ENCODE measurements at regions not wholly inside any gene's neighbourhood (a gene's known extent, or its start where the extent isn't known, plus 50 kb on each side); places are given as distances from the start of the nearest gene placed in this dataset.
A peak's percentile ranks its signal among the peaks of the same experiment; 100 is the strongest.

DNA sequence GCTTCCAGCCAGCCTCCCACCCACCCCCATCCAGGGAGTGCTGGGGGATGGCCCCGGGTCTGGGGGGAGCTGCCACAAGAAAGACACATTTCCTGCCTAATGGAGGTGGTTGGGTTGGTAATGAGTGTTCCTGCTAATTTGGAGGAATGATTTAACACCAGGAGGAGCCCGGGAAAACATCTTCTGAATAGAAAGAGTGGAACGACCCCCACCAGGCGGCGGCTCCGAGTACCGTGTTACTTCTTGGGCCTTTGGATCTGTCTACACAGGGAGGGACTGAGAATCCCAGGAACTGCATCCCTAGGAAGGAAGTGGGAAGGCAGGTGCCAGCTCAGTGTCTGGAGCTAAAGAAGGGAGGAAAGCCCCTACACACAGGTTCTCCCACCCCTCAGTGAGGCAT is 64.6 kb downstream of the TSPAN17 start:
- BruUV-seq (replicated peaks): no TSS peak
- CTCF ChIA-PET: interaction anchor here (1.4 kb wide), 1 partner anchor 18 kb away, joined by 4 read pairs; no protein-coding TSS in a partner anchor
- no peak overlapping the region for H3K27ac Mint-ChIP-seq (ENCODE audit: low read depth, unreplicated experiment)

DNA sequence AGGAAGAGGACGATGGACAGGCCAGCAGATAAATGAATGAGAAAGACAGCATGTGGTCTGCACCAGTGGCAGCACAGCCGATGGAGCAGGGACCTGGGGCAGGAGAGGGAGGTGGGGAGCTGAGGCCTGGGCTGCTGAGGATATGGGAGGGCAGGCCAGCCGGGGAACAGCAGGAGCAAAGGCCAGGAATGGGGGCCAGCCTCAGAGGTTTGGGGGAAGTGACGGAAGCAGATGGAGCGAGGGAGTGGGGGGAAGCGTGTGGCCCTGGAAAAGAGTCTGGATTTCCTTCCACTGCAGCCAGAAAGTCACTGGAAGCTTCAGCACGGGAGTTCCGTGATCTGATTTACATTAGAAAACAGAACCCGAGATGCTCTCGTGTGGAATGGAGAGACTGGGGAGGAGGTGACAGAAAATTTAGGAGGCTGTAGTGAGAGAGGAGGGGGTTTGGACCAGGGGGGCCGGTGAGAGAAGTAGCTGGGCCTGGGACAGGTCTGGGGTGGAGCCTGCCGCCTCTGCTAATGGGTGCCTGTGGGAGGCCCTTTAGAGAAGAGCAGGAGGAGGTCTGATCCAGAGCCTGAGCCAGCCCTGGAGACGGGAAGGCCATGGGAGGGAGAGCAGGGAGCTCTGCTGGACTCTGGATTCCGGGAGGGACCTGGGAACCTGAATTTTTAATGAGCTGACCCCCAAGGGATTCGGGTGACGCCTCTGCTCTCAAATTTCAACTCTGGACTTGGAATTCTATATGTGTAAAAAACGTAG is 65.4 kb downstream of the TSPAN17 start:
- intact Hi-C loops (cut with micrococcal nuclease): no loop called here
- H3K9me3 Mint-ChIP-seq (ENCODE audit: unreplicated experiment): no peaks in the 10 kb centered on the region
- no peak for TF ChIP-seq CTCF (IDR thresholded peaks at IDR 0.05; ENCODE audit: unreplicated experiment)
- no peak overlapping the region for H3K27ac Mint-ChIP-seq (ENCODE audit: low read depth, unreplicated experiment)
- CTCF ChIA-PET: interaction anchor here (0.6 to 1.4 kb wide), 3 partner anchors 19 to 359 kb away, joined by 3 to 4 read pairs (median 3); no protein-coding TSS in a partner anchor
- no peak overlapping the region for H3K4me3 Mint-ChIP-seq (ENCODE audit: unreplicated experiment)
- no peak for DNase-seq (ENCODE audit: unreplicated experiment)
- H3K27me3 Mint-ChIP-seq (ENCODE audit: insufficient read depth, unreplicated experiment): peaks cover 53% of the 10 kb centered on the region
- no TSS peak for BruUV-seq (replicated peaks)
- H3K36me3 Mint-ChIP-seq (ENCODE audit: insufficient read depth, unreplicated experiment): no peaks in the 10 kb centered on the region
- H3K4me1 Mint-ChIP-seq (ENCODE audit: insufficient read depth, unreplicated experiment): peaks cover 5% of the 10 kb centered on the region
- POLR2A ChIA-PET: interaction anchor here (0.7 kb wide), 1 partner anchor 1286 kb away, joined by 3 read pairs; no protein-coding TSS in a partner anchor

More for the DNA sequence above, 64.6 kb downstream of the TSPAN17 start:
- peaks cover 61% of the 10 kb centered on the region for H3K27me3 Mint-ChIP-seq (ENCODE audit: insufficient read depth, unreplicated experiment)
- no peaks in the 10 kb centered on the region for H3K9me3 Mint-ChIP-seq (ENCODE audit: unreplicated experiment)
- no peak for TF ChIP-seq CTCF (IDR thresholded peaks at IDR 0.05; ENCODE audit: unreplicated experiment)
- POLR2A ChIA-PET: interaction anchor here (0.7 kb wide), 1 partner anchor 1285 kb away, joined by 3 read pairs; no protein-coding TSS in a partner anchor
- intact Hi-C loops (cut with micrococcal nuclease): no loop called here
- H3K4me1 Mint-ChIP-seq (ENCODE audit: insufficient read depth, unreplicated experiment): peaks cover 5% of the 10 kb centered on the region
- H3K36me3 Mint-ChIP-seq (ENCODE audit: insufficient read depth, unreplicated experiment): no peaks in the 10 kb centered on the region
- H3K4me3 Mint-ChIP-seq (ENCODE audit: unreplicated experiment): no peak overlapping the region
- DNase-seq (ENCODE audit: unreplicated experiment): no peak

DNA sequence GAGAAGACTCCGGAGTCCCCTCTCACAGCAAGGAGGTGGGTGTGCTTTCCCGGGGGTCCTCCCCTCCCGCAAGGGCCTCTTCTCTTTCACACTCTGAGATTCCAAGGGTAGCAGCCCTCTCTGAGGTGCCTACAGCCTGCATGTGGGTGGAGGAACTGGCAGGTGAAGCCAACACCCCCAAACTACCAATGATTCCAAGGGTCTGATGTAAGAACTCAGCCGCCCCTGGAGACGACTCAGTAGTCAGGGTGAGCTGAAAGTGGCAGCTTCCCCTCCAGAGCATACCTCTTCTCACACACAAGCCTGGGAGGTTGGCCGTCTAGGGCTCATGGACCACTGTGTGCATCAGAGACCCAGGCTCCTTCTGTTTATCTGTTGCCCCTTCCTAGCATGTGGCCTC is 66.1 kb downstream of the TSPAN17 start:
- DNase-seq (ENCODE audit: unreplicated experiment): no peak
- Mint-ChIP-seq H3K27ac (ENCODE audit: low read depth, unreplicated experiment) (no peak overlapping the region), H3K4me3 (ENCODE audit: unreplicated experiment) (no peak overlapping the region), H3K36me3 (ENCODE audit: insufficient read depth, unreplicated experiment) (no peaks in the 10 kb centered on the region), H3K4me1 (ENCODE audit: insufficient read depth, unreplicated experiment) (peaks cover 5% of the 10 kb centered on the region), H3K9me3 (ENCODE audit: unreplicated experiment) (no peaks in the 10 kb centered on the region), H3K27me3 (ENCODE audit: insufficient read depth, unreplicated experiment) (peaks cover 52% of the 10 kb centered on the region)
- CTCF ChIA-PET: interaction anchor here (1.2 to 1.4 kb wide), 2 partner anchors 20 to 53 kb away, joined by 3 to 4 read pairs; no protein-coding TSS in a partner anchor
- POLR2A ChIA-PET: no interaction called here
- no TSS peak for BruUV-seq (replicated peaks)
- intact Hi-C loops (cut with micrococcal nuclease): no loop called here
- no peak for TF ChIP-seq CTCF (IDR thresholded peaks at IDR 0.05; ENCODE audit: unreplicated experiment)

GRCh38 chr5:176714067-176714466 is 66.8 kb downstream of the TSPAN17 start:
- no peaks in the 10 kb centered on the region for H3K36me3 Mint-ChIP-seq (ENCODE audit: insufficient read depth, unreplicated experiment)
- no peak overlapping the region for H3K4me3 Mint-ChIP-seq (ENCODE audit: unreplicated experiment)
- peaks cover 5% of the 10 kb centered on the region for H3K4me1 Mint-ChIP-seq (ENCODE audit: insufficient read depth, unreplicated experiment)
- TF ChIP-seq CTCF (IDR thresholded peaks at IDR 0.05; ENCODE audit: unreplicated experiment): no peak
- DNase-seq (ENCODE audit: unreplicated experiment): peak; percentile 47
- BruUV-seq (replicated peaks): no TSS peak
- H3K27me3 Mint-ChIP-seq (ENCODE audit: insufficient read depth, unreplicated experiment): peaks cover 52% of the 10 kb centered on the region
- H3K9me3 Mint-ChIP-seq (ENCODE audit: unreplicated experiment): no peaks in the 10 kb centered on the region
- CTCF ChIA-PET: interaction anchor here (0.6 kb wide), 1 partner anchor 56 kb away, joined by 3 read pairs; no protein-coding TSS in a partner anchor
- intact Hi-C loops (cut with micrococcal nuclease): no loop called here
- POLR2A ChIA-PET: no interaction called here
- H3K27ac Mint-ChIP-seq (ENCODE audit: low read depth, unreplicated experiment): no peak overlapping the region
